ENCODE measurements at regions not wholly inside any gene's neighbourhood (a gene's known extent, or its start where the extent isn't known, plus 50 kb on each side); places are given as distances from the start of the nearest gene placed in this dataset.

GRCh38 chr1:96487971-96488370 lies 233.6 kb upstream of the PTBP2 start:
- POLR2A ChIA-PET, result no interaction called here
- CTCF ChIA-PET, result no interaction called here
- no peaks in the 10 kb centered on the region for H3K9me3 ChIP-seq (ENCODE audit: control insufficient read depth, insufficient read depth, low read depth, low read length)

DNA sequence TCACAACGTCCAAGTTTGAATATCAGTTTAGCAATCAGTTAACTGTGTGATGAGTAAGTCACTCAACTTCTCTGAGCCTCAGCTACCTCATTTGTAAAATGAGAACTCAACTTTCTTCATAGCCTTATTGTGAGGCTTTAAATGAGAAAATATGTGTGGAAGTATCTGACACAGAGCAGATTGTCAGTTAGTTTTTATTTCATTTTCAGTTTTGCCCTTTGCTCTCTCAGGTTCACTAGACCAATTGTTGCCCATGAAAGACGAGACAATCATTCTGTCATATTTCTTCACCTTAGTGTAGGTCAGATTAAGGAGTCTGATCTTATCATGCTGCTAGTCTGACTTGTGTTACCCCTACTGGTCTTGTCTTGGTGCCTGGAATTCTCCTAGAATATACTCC lies 232.8 kb upstream of the PTBP2 start:
- Histone ChIP-seq H3K36me3 (ENCODE audit: control insufficient read depth in 2 of 2, insufficient read depth in 1 of 2, low read length in 2 of 2) (no peaks in the 10 kb centered on the region), H3K9me3 (ENCODE audit: control insufficient read depth, insufficient read depth, low read depth, low read length) (no peaks in the 10 kb centered on the region), H3K27ac (ENCODE audit: extremely low read depth, low read depth, low read length) (no peak overlapping the region), H3K4me1 (ENCODE audit: control insufficient read depth, insufficient read depth, low read length) (no peaks in the 10 kb centered on the region; the same call in 1 of the 2 replicates), H3K4me3 (ENCODE audit: low read depth, low read length) (no peak overlapping the region)
- ChIA-PET CTCF (no interaction called here), POLR2A (no interaction called here)
- TF ChIP-seq ZNF843 (tag by site-specific recombination; IDR thresholded peaks at IDR 0.05) (no peak), ZNF274 (IDR thresholded peaks at IDR 0.05; ENCODE audit: low read length) (no peak), ZNF274 (tag by site-specific recombination; IDR thresholded peaks at IDR 0.05; ENCODE audit: borderline replicate concordance) (no peak), ZSCAN30 (tag by site-specific recombination; IDR thresholded peaks at IDR 0.05) (no peak), ZNF202 (tag by site-specific recombination; IDR thresholded peaks at IDR 0.05; ENCODE audit: borderline replicate concordance) (no peak), GLIS2 (tag by site-specific recombination; IDR thresholded peaks at IDR 0.05) (no peak), ZNF423 (tag by site-specific recombination; IDR thresholded peaks at IDR 0.05) (no peak), ZNF140 (tag by site-specific recombination; IDR thresholded peaks at IDR 0.05) (no peak), SP7 (tag by site-specific recombination; IDR thresholded peaks at IDR 0.05) (no peak), ZNF366 (tag by site-specific recombination; conservative IDR thresholded peaks at IDR 0.05) (no peak), ZNF544 (tag by site-specific recombination; IDR thresholded peaks at IDR 0.05) (no peak), ZNF266 (tag by site-specific recombination; IDR thresholded peaks at IDR 0.05; ENCODE audit: low read depth) (no peak), ZXDB (tag by site-specific recombination; IDR thresholded peaks at IDR 0.05) (no peak), ZNF555 (tag by site-specific recombination; conservative IDR thresholded peaks at IDR 0.05) (no peak), ZNF596 (tag by site-specific recombination; IDR thresholded peaks at IDR 0.05) (no peak)
- TF ChIP-seq, protein P1, sequence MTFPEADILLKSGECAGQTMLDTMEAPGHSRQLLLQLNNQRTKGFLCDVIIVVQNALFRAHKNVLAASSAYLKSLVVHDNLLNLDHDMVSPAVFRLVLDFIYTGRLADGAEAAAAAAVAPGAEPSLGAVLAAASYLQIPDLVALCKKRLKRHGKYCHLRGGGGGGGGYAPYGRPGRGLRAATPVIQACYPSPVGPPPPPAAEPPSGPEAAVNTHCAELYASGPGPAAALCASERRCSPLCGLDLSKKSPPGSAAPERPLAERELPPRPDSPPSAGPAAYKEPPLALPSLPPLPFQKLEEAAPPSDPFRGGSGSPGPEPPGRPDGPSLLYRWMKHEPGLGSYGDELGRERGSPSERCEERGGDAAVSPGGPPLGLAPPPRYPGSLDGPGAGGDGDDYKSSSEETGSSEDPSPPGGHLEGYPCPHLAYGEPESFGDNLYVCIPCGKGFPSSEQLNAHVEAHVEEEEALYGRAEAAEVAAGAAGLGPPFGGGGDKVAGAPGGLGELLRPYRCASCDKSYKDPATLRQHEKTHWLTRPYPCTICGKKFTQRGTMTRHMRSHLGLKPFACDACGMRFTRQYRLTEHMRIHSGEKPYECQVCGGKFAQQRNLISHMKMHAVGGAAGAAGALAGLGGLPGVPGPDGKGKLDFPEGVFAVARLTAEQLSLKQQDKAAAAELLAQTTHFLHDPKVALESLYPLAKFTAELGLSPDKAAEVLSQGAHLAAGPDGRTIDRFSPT (tag by site-specific recombination; IDR thresholded peaks at IDR 0.05), result no peak

More at GRCh38 chr1:96487971-96488370, 233.6 kb upstream of the PTBP2 start:
- no peaks in the 10 kb centered on the region; the same call in 1 of the 2 replicates for H3K4me1 ChIP-seq (ENCODE audit: control insufficient read depth, insufficient read depth, low read length)
- no peak overlapping the region for H3K4me3 ChIP-seq (ENCODE audit: low read depth, low read length)
- TF ChIP-seq ZBTB49 (tag by site-specific recombination; IDR thresholded peaks at IDR 0.05; ENCODE audit: low read depth), result no peak
- no peak for TF ChIP-seq ZSCAN16 (tag by site-specific recombination; IDR thresholded peaks at IDR 0.05)
- no peak for TF ChIP-seq ZNF830 (tag by site-specific recombination; IDR thresholded peaks at IDR 0.05; ENCODE audit: low read depth)
- TF ChIP-seq, protein P2, sequence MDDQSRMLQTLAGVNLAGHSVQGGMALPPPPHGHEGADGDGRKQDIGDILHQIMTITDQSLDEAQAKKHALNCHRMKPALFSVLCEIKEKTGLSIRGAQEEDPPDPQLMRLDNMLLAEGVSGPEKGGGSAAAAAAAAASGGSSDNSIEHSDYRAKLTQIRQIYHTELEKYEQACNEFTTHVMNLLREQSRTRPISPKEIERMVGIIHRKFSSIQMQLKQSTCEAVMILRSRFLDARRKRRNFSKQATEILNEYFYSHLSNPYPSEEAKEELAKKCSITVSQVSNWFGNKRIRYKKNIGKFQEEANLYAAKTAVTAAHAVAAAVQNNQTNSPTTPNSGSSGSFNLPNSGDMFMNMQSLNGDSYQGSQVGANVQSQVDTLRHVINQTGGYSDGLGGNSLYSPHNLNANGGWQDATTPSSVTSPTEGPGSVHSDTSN (CRISPR knock-in tag; IDR thresholded peaks at IDR 0.05), result no peak
- no peak for TF ChIP-seq ZBTB48 (tag by site-specific recombination; IDR thresholded peaks at IDR 0.05)
- no peak for TF ChIP-seq ZFHX2 (tag by site-specific recombination; conservative IDR thresholded peaks at IDR 0.05)
- no peak overlapping the region for H3K27ac ChIP-seq (ENCODE audit: extremely low read depth, low read depth, low read length)
- no peaks in the 10 kb centered on the region for H3K36me3 ChIP-seq (ENCODE audit: control insufficient read depth in 2 of 2, insufficient read depth in 1 of 2, low read length in 2 of 2)

All from HEK293 (cell line).